Liver (tissue), 8 donors: ENCODE measurements at regions not wholly inside any gene's neighbourhood (a gene's known extent, or its start where the extent isn't known, plus 50 kb on each side); places are given as distances from the start of the nearest gene placed in this dataset.

Experiments used
- DNase-seq: peaks from one replicate; pipeline ENCODE4 v3.0.0-alpha.2; 2017; ENCODE audit warnings: low spot score
- H3K27ac ChIP-seq, 2 donors: one replicate each; pipeline ENCODE4 v1.7.0; 2013; ENCODE audit warnings: inconsistent platforms in 2 of 2, low read length in 2 of 2, control low read depth in 1 of 2, low read depth in 1 of 2, mild to moderate bottlenecking in 1 of 2
- H3K27me3 ChIP-seq, 4 donors: one replicate each; pipeline versions ENCODE4 v1.6.1 to v1.7.0; 2013; ENCODE audit warnings: low read length in 3 of 4, inconsistent platforms in 1 of 4, mild to moderate bottlenecking in 1 of 4, moderate library complexity in 1 of 4; ENCODE audit not compliant: control insufficient read depth in 4 of 4, insufficient read depth in 4 of 4
- H3K36me3 ChIP-seq, 4 donors: one replicate each; pipeline versions ENCODE4 v1.6.1 to v1.7.0; 2013; ENCODE audit warnings: low read length in 3 of 4, mild to moderate bottlenecking in 3 of 4, low read depth in 1 of 4, moderate library complexity in 1 of 4; ENCODE audit not compliant: control insufficient read depth in 4 of 4, insufficient read depth in 3 of 4
- H3K4me1 ChIP-seq, 4 donors: one replicate each; pipeline versions ENCODE4 v1.6.1 to v1.7.0; 2013; ENCODE audit warnings: low read length in 3 of 4, mild to moderate bottlenecking in 3 of 4, moderate library complexity in 1 of 4; ENCODE audit not compliant: control insufficient read depth in 4 of 4, insufficient read depth in 4 of 4
- H3K4me3 ChIP-seq, 3 donors: one replicate each; pipeline versions ENCODE4 v1.6.1 to v1.7.0; 2013; ENCODE audit warnings: low read length in 3 of 3, control low read depth in 1 of 3, low read depth in 1 of 3, mild to moderate bottlenecking in 1 of 3
- H3K9ac ChIP-seq, 2 donors: one replicate each; pipeline ENCODE4 v1.7.0; 2013; ENCODE audit warnings: low read length in 2 of 2, mild to moderate bottlenecking in 2 of 2, moderate library complexity in 2 of 2, control low read depth in 1 of 2, low read depth in 1 of 2
- H3K9me3 ChIP-seq, 4 donors: one replicate each; pipeline versions ENCODE4 v1.6.1 to v1.7.0; 2013; ENCODE audit warnings: low read length in 3 of 4; ENCODE audit not compliant: control insufficient read depth in 4 of 4
- ATF3 ChIP-seq: IDR thresholded peaks from 2 replicates; pipeline ENCODE4 v1.6.1; 2016; ENCODE audit warnings: antibody characterized with exemption
- CTCF ChIP-seq: fragments of 150-350 bp; IDR thresholded peaks from 2 replicates; pipeline ENCODE4 v1.5.1; 2017; ENCODE audit warnings: improper control_type of control experiment, low read depth, low read length; ENCODE audit not compliant: missing input control
- EGR1 ChIP-seq, 2 donors: IDR thresholded peaks; 2 replicates each; pipeline ENCODE4 v1.6.1; 2016 to 2018; ENCODE audit warnings: antibody characterized with exemption in 2 of 2, low read depth in 2 of 2
- FOXA1 ChIP-seq: IDR thresholded peaks from 2 replicates; pipeline ENCODE4 v1.6.1; 2016; ENCODE audit warnings: antibody characterized with exemption
- FOXA2 ChIP-seq: IDR thresholded peaks from 2 replicates; pipeline ENCODE4 v1.6.1; 2016; ENCODE audit warnings: antibody characterized with exemption
- GABPA ChIP-seq, 2 donors: IDR thresholded peaks in 1 of 2; conservative IDR thresholded peaks in 1 of 2; 2 replicates each; pipeline ENCODE4 v1.6.1; 2016; ENCODE audit warnings: antibody characterized with exemption in 2 of 2, mild to moderate bottlenecking in 1 of 2, moderate library complexity in 1 of 2
- HNF4A ChIP-seq, 2 donors: conservative IDR thresholded peaks; 2 replicates each; pipeline ENCODE4 v1.6.1; 2016; ENCODE audit warnings: antibody characterized with exemption in 2 of 2, mild to moderate bottlenecking in 2 of 2
- HNF4G ChIP-seq: IDR thresholded peaks from 2 replicates; pipeline ENCODE4 v1.6.1; 2016; ENCODE audit warnings: antibody characterized with exemption
- JUND ChIP-seq, 2 donors: IDR thresholded peaks; 2 replicates each; pipeline ENCODE4 v1.6.1; 2016; ENCODE audit warnings: antibody characterized with exemption in 2 of 2
- MAX ChIP-seq: IDR thresholded peaks from 2 replicates; pipeline ENCODE4 v1.6.1; 2016; ENCODE audit warnings: antibody characterized with exemption
- NR2F2 ChIP-seq: IDR thresholded peaks from 2 replicates; pipeline ENCODE4 v1.6.1; 2016; ENCODE audit warnings: antibody characterized with exemption
- RAD21 ChIP-seq, 2 donors: IDR thresholded peaks; 2 replicates each; pipeline ENCODE4 v1.6.1; 2016; ENCODE audit warnings: antibody characterized with exemption in 2 of 2, mild to moderate bottlenecking in 2 of 2
- REST ChIP-seq: IDR thresholded peaks from 2 replicates; pipeline ENCODE4 v1.6.1; 2016; ENCODE audit warnings: antibody characterized with exemption, mild to moderate bottlenecking
- RXRA ChIP-seq, 2 donors: IDR thresholded peaks; 2 replicates each; pipeline ENCODE4 v1.6.1; 2017 to 2018; ENCODE audit warnings: antibody characterized with exemption in 2 of 2, mild to moderate bottlenecking in 1 of 2
- SP1 ChIP-seq: IDR thresholded peaks from 2 replicates; pipeline ENCODE4 v1.6.1; 2018; ENCODE audit warnings: antibody characterized with exemption, mild to moderate bottlenecking
- TAF1 ChIP-seq: conservative IDR thresholded peaks from 2 replicates; pipeline ENCODE4 v1.6.1; 2016; ENCODE audit warnings: antibody characterized with exemption, mild to moderate bottlenecking
- YY1 ChIP-seq: IDR thresholded peaks from 2 replicates; pipeline ENCODE4 v1.6.1; 2016; ENCODE audit warnings: antibody characterized with exemption, mild to moderate bottlenecking
- ZBTB33 ChIP-seq: IDR thresholded peaks from 2 replicates; pipeline ENCODE4 v1.6.1; 2016; ENCODE audit warnings: antibody characterized with exemption
- WGBS: extraction: QIAGEN DNeasy Blood & Tissue Kit; methylation state at CpG from one replicate; pipeline ENCODE4 v1.1.7; 2013; 5-methylcytosine and 5-hydroxymethylcytosine counted together
- donor health status: healthy.
- donor health status: healthy.
- donor health status: healthy.
- donor health status: healthy.
- donor health status: healthy.

- Histone ChIP-seq H3K27ac (no peak overlapping the region), H3K4me1 (no peaks in the 10 kb centered on the region), H3K9me3 (peaks cover 0 to 2% (median 0%) of the 10 kb centered on the region in 4 donors), H3K27me3 (no peaks in the 10 kb centered on the region), H3K4me3 (no peak overlapping the region), H3K36me3 (no peaks in the 10 kb centered on the region), H3K9ac (no peak overlapping the region)
- DNase-seq, result no peak
- WGBS, result 89% methylated on average over 1 of the region's 1 CpG
- TF ChIP-seq FOXA2, result no peak
- TF ChIP-seq NR2F2, result no peak
Measured at GRCh38 chr4:188727746-188728145, 588.5 kb downstream of the TRIML1 start.

GRCh38 chr4:188728359-188728758 lies 589.1 kb downstream of the TRIML1 start:
- WGBS, result 18% methylated on average over 1 of the region's 1 CpG

More at GRCh38 chr4:188728359-188728758, 589.1 kb downstream of the TRIML1 start:
- Histone ChIP-seq H3K4me1 (no peaks in the 10 kb centered on the region), H3K9ac (no peak overlapping the region), H3K27ac (no peak overlapping the region), H3K27me3 (no peaks in the 10 kb centered on the region), H3K36me3 (no peaks in the 10 kb centered on the region), H3K4me3 (no peak overlapping the region), H3K9me3 (peaks cover 0 to 2% (median 0%) of the 10 kb centered on the region in 4 donors)
- TF ChIP-seq CTCF (no peak), TAF1 (no peak), NR2F2 (no peak), YY1 (no peak), RXRA (IDR thresholded peaks at IDR 0.05) (no peak), REST (no peak), FOXA1 (no peak), SP1 (no peak), GABPA (IDR thresholded peaks at IDR 0.05 in 1 of 2, conservative IDR thresholded peaks at IDR 0.05 in 1 of 2) (no peak), RAD21 (IDR thresholded peaks at IDR 0.05) (no peak), MAX (no peak), JUND (IDR thresholded peaks at IDR 0.05) (no peak), EGR1 (IDR thresholded peaks at IDR 0.05; ENCODE audit: low read depth in 2 of 2) (no peak), ATF3 (no peak), HNF4A (conservative IDR thresholded peaks at IDR 0.05) (no peak), HNF4G (no peak), ZBTB33 (no peak), FOXA2 (no peak)
- no peak for DNase-seq
